OCI-LY1 (cell line): ENCODE measurements at regions not wholly inside any gene's neighbourhood (a gene's known extent, or its start where the extent isn't known, plus 50 kb on each side); places are given as distances from the start of the nearest gene placed in this dataset.

Experiments used
- H2AFZ ChIP-seq: fragments of 200-600 bp; sonication (generic), shearing (Covaris generic); 2 replicates; pipeline ENCODE4 v1.6.0; 2014; ENCODE audit warnings: antibody characterized with exemption, mild to moderate bottlenecking, low read length
- H3F3A ChIP-seq: fragments of 200-600 bp; sonication (generic), shearing (Covaris generic); 2 replicates; pipeline ENCODE4 v1.6.0; 2014; ENCODE audit warnings: mild to moderate bottlenecking, antibody characterized with exemption, low read length, moderate library complexity; ENCODE audit not compliant: insufficient read depth
- H3K27ac ChIP-seq: fragments of 200-600 bp; sonication (generic); 2 replicates; pipeline ENCODE4 v1.5.1; 2014; ENCODE audit warnings: low read length, mixed run types, mild to moderate bottlenecking, low read depth; ENCODE audit not compliant: poor library complexity, severe bottlenecking
- H3K27me3 ChIP-seq: fragments of 200-600 bp; sonication (generic); 2 replicates; pipeline ENCODE4 v1.6.0; 2014; ENCODE audit warnings: antibody characterized with exemption, mild to moderate bottlenecking, low read length, moderate library complexity; ENCODE audit not compliant: insufficient read depth
- H3K36me3 ChIP-seq: fragments of 200-600 bp; sonication (generic); 2 replicates; pipeline ENCODE4 v1.6.1; 2014; ENCODE audit warnings: mild to moderate bottlenecking, antibody characterized with exemption, low read length, moderate library complexity, mixed read lengths; ENCODE audit not compliant: insufficient read depth
- H3K4me1 ChIP-seq: fragments of 200-600 bp; sonication (generic); 2 replicates; pipeline ENCODE4 v1.5.1; 2014; ENCODE audit warnings: mild to moderate bottlenecking, low read length, moderate library complexity; ENCODE audit not compliant: insufficient read depth, severe bottlenecking
- H3K4me2 ChIP-seq: fragments of 200-600 bp; sonication (generic), shearing (Covaris generic); 2 replicates; pipeline ENCODE4 v1.6.1; 2014; ENCODE audit warnings: low read length
- H3K4me3 ChIP-seq: fragments of 200-600 bp; sonication (generic); 2 replicates; pipeline ENCODE4 v1.5.1; 2014; ENCODE audit warnings: low read length, low read depth, mild to moderate bottlenecking, mixed read lengths; ENCODE audit not compliant: poor library complexity, severe bottlenecking
- H3K79me2 ChIP-seq: fragments of 200-600 bp; shearing (Covaris generic); 2 replicates; pipeline ENCODE4 v1.6.1; 2016; ENCODE audit warnings: mixed run types, low read length, mixed read lengths; ENCODE audit not compliant: insufficient read depth
- H3K9ac ChIP-seq: fragments of 200-600 bp; sonication (generic), shearing (Covaris generic); 2 replicates; pipeline ENCODE4 v1.6.1; 2014; ENCODE audit warnings: mild to moderate bottlenecking, low read length, mixed read lengths
- H3K9me2 ChIP-seq: fragments of 200-600 bp; sonication (generic), shearing (Covaris generic); 2 replicates; pipeline ENCODE4 v1.6.1; 2014; ENCODE audit warnings: low read depth, mild to moderate bottlenecking, low read length, mixed read lengths
- H3K9me3 ChIP-seq: fragments of 200-600 bp; shearing (Covaris generic); 2 replicates; pipeline ENCODE4 v1.6.1; 2014; ENCODE audit warnings: low read length, mixed read lengths
- H4K20me1 ChIP-seq: fragments of 200-600 bp; sonication (generic), shearing (Covaris generic); 2 replicates; pipeline ENCODE4 v1.6.0; 2016; ENCODE audit warnings: mild to moderate bottlenecking, low read length; ENCODE audit not compliant: insufficient read depth
- CTCF ChIP-seq: fragments of 200-600 bp; sonication (generic), shearing (Covaris generic); IDR thresholded peaks from 2 replicates; pipeline ENCODE4 v1.5.1; 2017; ENCODE audit warnings: mild to moderate bottlenecking, antibody characterized with exemption, low read length, moderate library complexity, mixed read lengths
- EZH2 ChIP-seq: fragments of 200-600 bp; sonication (generic), shearing (Covaris generic); IDR thresholded peaks from 2 replicates; pipeline ENCODE4 v1.8.0; 2017; ENCODE audit warnings: borderline replicate concordance, mixed run types, mild to moderate bottlenecking, antibody characterized with exemption, low read length, moderate library complexity, mixed read lengths

GRCh38 chr6:81925201-81925600 is 172.7 kb upstream of the TENT5A start:
- Histone ChIP-seq H3K27me3 (no peaks in the 10 kb centered on the region), H3K79me2 (no peaks in the 10 kb centered on the region), H3K4me3 (no peak overlapping the region), H3K9ac (no peak overlapping the region), H3K9me3 (no peaks in the 10 kb centered on the region), H4K20me1 (no peaks in the 10 kb centered on the region), H3K9me2 (no peaks in the 10 kb centered on the region), H2AFZ (no peak overlapping the region), H3K36me3 (no peaks in the 10 kb centered on the region), H3K4me1 (no peaks in the 10 kb centered on the region), H3K4me2 (no peak overlapping the region), H3F3A (no peaks in the 10 kb centered on the region), H3K27ac (no peak overlapping the region)
- no peak for TF ChIP-seq EZH2

DNA sequence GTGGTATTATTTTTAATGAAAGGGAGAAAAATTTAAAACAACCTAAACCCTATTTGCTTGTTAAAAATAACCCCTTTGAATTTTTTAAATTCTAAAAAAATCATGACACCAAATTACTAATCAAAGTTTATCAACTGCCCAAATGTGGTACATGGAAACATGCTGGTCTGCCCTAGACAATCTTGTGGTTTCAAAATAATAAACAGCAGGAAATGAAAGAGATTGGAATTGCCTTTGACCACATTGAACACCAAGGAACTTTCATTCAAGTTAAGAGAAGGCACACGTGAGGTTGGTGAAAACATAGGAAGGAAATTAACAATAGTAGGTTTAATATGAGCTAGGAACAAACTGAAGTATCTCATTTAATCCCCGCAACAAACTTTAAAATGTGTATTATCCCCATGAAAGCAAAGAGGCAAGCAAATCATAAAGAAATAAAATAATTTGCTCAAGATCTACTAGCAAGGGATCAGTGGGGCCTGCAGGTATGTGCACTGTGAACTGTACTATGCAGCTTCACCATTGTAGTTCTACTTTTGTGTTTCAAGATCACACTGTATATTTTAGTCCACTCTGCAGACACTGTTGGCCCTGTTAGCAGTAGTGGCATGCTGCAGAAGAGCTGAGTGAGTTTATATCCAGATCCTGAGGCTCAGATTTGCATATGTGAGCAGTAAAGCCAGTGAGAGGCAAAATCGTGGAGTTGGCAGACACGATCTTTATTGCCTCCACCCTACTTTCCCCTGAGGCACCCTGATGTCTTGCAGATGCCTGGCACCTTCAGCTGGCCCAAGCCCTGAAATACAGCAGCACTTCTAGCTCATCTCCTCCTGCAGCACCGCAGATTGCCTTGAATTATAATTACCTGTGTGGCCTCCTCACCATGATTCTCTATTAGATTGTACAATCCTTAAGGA is 157.8 kb upstream of the TENT5A start:
- Histone ChIP-seq H3K79me2 (no peaks in the 10 kb centered on the region), H3K4me1 (no peaks in the 10 kb centered on the region), H3K9ac (no peak overlapping the region), H3K36me3 (no peaks in the 10 kb centered on the region), H3F3A (no peaks in the 10 kb centered on the region), H3K9me3 (no peaks in the 10 kb centered on the region), H3K27ac (no peak overlapping the region), H2AFZ (no peak overlapping the region), H3K9me2 (no peaks in the 10 kb centered on the region), H3K27me3 (no peaks in the 10 kb centered on the region), H3K4me3 (no peak overlapping the region), H3K4me2 (no peak overlapping the region), H4K20me1 (no peaks in the 10 kb centered on the region)
- no peak for TF ChIP-seq EZH2
- TF ChIP-seq CTCF, result no peak

DNA sequence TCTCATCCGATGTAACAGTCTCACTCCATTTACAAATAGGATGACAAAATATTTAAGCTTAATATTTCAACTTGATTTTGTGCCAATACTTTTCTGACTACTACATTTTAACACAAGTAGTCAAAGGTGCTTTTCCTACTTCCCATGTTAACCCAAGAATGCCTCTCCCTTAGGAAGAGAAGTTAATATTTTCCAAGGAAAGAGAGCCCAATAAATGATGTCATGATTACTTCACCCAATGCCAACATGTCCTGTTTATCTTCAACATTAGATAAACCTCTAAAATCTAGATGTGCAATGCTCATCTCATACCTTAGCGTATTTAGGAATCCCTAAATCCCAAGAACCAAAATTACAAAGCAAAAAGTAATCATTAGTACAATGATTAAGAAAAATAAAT is 156.7 kb upstream of the TENT5A start:
- Histone ChIP-seq H3K9me3 (no peaks in the 10 kb centered on the region), H4K20me1 (no peaks in the 10 kb centered on the region), H3F3A (no peaks in the 10 kb centered on the region), H3K9me2 (no peaks in the 10 kb centered on the region), H2AFZ (no peak overlapping the region), H3K9ac (no peak overlapping the region), H3K4me2 (no peak overlapping the region), H3K36me3 (no peaks in the 10 kb centered on the region), H3K4me3 (no peak overlapping the region), H3K4me1 (no peaks in the 10 kb centered on the region), H3K79me2 (no peaks in the 10 kb centered on the region), H3K27ac (no peak overlapping the region), H3K27me3 (no peaks in the 10 kb centered on the region)
- no peak for TF ChIP-seq CTCF
- TF ChIP-seq EZH2, result no peak
